Gastroesophageal sphincter (tissue), 4 donors: ENCODE measurements at regions not wholly inside any gene's neighbourhood (a gene's known extent, or its start where the extent isn't known, plus 50 kb on each side); places are given as distances from the start of the nearest gene placed in this dataset.

Experiments used
- ATAC-seq: fragments of 150-250 bp; one replicate; pipeline ENCODE4 v1.9.1; 2016; ENCODE audit warnings: mild to moderate bottlenecking, moderate library complexity
- H3K27ac ChIP-seq, 4 donors: fragments of 200-600 bp; sonication (generic) in 3 of 4; 1 replicate in 3 of 4; 2 replicates in 1 of 4; pipeline ENCODE4 v1.5.1; 2016 to 2019
- H3K27me3 ChIP-seq: fragments of 200-600 bp; sonication (generic); one replicate; pipeline ENCODE4 v1.5.1; 2019
- H3K36me3 ChIP-seq, 2 donors: fragments of 200-600 bp; sonication (generic); one replicate each; pipeline ENCODE4 v1.5.1; 2019; ENCODE audit warnings: control low read depth in 1 of 2
- H3K4me1 ChIP-seq, 3 donors: fragments of 200-600 bp; sonication (generic); 1 replicate in 2 of 3; 2 replicates in 1 of 3; pipeline ENCODE4 v1.5.1; 2016 to 2019; ENCODE audit warnings: control low read depth in 2 of 3
- H3K4me3 ChIP-seq, 2 donors: fragments of 200-600 bp; sonication (generic); one replicate each; pipeline ENCODE4 v1.5.1; 2019; ENCODE audit warnings: mild to moderate bottlenecking in 1 of 2, moderate library complexity in 1 of 2
- H3K9me3 ChIP-seq, 3 donors: fragments of 200-600 bp; sonication (generic); one replicate each; pipeline ENCODE4 v1.5.1; 2017 to 2019; ENCODE audit warnings: control low read depth in 2 of 3
- EP300 ChIP-seq: sonication (generic); formaldehyde crosslinking; IDR thresholded peaks from one replicate; pipeline ENCODE4 v1.6.1; 2017; ENCODE audit warnings: antibody characterized with exemption, mild to moderate bottlenecking
- POLR2A ChIP-seq, 2 donors: fragments of 450-650 bp; IDR thresholded peaks; one replicate each; pipeline ENCODE4 v1.6.1; 2017; ENCODE audit warnings: antibody characterized with exemption in 2 of 2, mild to moderate bottlenecking in 2 of 2, moderate library complexity in 1 of 2
- POLR2AphosphoS5 ChIP-seq: sonication (generic); formaldehyde crosslinking; IDR thresholded peaks from one replicate; pipeline ENCODE4 v1.6.1; 2017; ENCODE audit warnings: antibody characterized with exemption
- WGBS, 2 donors: methylation state at CpG; one replicate each; pipeline ENCODE4 v1.1.5; 2018; ENCODE audit warnings: low coverage in 1 of 2; 5-methylcytosine and 5-hydroxymethylcytosine counted together
- TF ChIP-seq, protein P1 (sequence below), 4 experiments: fragments of 200-600 bp in 2 of 4; fragments of 450-650 bp in 2 of 4; sonication (generic) in 1 of 4; IDR thresholded peaks; one replicate each; pipeline ENCODE4 v1.5.1; 2017 to 2019; ENCODE audit warnings: antibody characterized with exemption in 4 of 4, mild to moderate bottlenecking in 2 of 4, moderate library complexity in 2 of 4

DNA sequence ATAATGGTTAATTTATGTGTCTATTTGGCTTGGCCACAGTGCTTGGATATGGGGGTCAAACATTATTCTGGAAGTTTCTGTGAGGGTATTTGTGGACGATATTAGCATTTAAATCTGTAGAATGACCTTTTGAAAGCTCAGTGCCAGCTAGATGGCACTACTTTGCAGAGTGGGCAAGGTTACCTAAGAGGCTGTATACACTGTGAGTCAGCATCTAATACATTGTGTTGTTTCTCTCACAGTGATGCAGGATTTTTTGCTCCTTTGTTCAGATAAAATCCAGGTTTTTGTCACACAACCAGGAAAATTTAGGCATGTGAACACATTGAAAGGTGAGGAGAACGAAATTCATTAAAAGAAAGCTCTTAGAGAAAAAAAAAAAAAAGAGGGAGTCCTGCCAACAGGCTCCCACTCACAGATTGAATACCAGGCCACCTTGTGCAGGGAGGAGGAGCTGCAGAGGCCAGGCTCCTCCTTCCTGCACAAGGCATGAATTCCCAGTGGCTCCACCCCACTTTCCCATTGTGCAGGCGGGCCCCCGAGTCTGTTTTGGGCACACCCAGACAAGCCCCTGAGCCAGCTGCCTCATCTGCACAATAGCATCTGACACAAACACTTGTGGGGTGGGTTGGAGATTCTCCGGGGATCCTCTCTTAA, 551.0 kb upstream of the ATXN8OS start:
- 63 to 88% methylated on average over 1 to 2 of the region's 5 CpGs for WGBS, 2 donors
- TF ChIP-seq POLR2AphosphoS5 = no peak
- no peak for TF ChIP-seq POLR2A (IDR thresholded peaks at IDR 0.05)
- TF ChIP-seq EP300 = no peak
- TF ChIP-seq, protein P1, sequence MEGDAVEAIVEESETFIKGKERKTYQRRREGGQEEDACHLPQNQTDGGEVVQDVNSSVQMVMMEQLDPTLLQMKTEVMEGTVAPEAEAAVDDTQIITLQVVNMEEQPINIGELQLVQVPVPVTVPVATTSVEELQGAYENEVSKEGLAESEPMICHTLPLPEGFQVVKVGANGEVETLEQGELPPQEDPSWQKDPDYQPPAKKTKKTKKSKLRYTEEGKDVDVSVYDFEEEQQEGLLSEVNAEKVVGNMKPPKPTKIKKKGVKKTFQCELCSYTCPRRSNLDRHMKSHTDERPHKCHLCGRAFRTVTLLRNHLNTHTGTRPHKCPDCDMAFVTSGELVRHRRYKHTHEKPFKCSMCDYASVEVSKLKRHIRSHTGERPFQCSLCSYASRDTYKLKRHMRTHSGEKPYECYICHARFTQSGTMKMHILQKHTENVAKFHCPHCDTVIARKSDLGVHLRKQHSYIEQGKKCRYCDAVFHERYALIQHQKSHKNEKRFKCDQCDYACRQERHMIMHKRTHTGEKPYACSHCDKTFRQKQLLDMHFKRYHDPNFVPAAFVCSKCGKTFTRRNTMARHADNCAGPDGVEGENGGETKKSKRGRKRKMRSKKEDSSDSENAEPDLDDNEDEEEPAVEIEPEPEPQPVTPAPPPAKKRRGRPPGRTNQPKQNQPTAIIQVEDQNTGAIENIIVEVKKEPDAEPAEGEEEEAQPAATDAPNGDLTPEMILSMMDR (IDR thresholded peaks at IDR 0.05) = no peak
- Histone ChIP-seq H3K27ac (no peak overlapping the region), H3K27me3 (no peaks in the 10 kb centered on the region), H3K4me1 (no peaks in the 10 kb centered on the region), H3K36me3 (no peaks in the 10 kb centered on the region), H3K9me3 (no peaks in the 10 kb centered on the region), H3K4me3 (no peak overlapping the region)
- ATAC-seq = no peak

DNA sequence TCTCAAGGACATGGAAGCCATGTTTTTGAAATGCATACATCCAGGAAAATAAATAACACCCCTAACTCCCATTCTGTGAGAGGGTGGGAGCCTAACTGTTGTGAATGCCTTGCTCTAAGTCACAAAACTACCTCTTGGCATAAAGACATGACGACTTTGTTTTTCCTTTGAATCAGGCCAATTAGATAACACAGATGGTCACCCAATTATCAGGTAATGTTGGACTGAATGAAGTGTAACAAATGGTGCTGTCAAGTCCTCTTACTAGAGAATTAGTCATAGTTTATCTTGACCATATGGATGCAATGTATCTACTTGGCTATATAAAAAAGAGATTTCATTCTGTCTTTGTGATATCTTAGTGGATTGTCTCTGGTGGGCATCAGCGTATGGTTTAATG, 553.6 kb upstream of the ATXN8OS start:
- TF ChIP-seq POLR2A (IDR thresholded peaks at IDR 0.05) (no peak), POLR2AphosphoS5 (no peak), EP300 (no peak)
- TF ChIP-seq, protein P1 (IDR thresholded peaks at IDR 0.05) = no peak
- Histone ChIP-seq H3K9me3 (no peaks in the 10 kb centered on the region), H3K36me3 (no peaks in the 10 kb centered on the region), H3K27ac (no peak overlapping the region), H3K4me3 (no peak overlapping the region), H3K27me3 (no peaks in the 10 kb centered on the region), H3K4me1 (no peaks in the 10 kb centered on the region)
- no peak for ATAC-seq
- 70 to 73% methylated on average over 2 of the region's 2 CpGs for WGBS, 2 donors

DNA sequence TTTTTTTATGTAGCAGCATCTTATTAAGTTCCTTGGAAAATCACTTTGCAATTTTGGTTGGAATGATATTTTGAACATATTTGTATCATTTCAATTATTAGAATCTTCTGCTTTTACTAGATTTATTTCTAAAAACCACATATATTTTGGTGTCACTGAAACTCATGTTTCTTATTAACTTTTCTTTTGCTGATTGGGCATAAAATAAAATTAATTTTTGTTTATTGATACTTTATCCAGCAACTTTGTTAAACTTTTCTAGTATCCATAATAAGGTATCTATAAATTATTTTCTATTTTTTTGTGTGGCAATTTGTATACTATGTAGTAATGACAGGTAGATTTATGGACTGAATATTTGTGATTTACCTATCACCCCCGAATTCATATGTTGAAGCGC, 556.4 kb upstream of the ATXN8OS start:
- Histone ChIP-seq H3K27me3 (no peaks in the 10 kb centered on the region), H3K27ac (no peak overlapping the region), H3K4me1 (no peaks in the 10 kb centered on the region), H3K9me3 (no peaks in the 10 kb centered on the region), H3K4me3 (no peak overlapping the region), H3K36me3 (no peaks in the 10 kb centered on the region)
- WGBS, 2 donors = 77 to 100% methylated on average over 1 to 2 of the region's 2 CpGs
- no peak for TF ChIP-seq POLR2A (IDR thresholded peaks at IDR 0.05)
- TF ChIP-seq, protein P1 (IDR thresholded peaks at IDR 0.05) = no peak
- TF ChIP-seq POLR2AphosphoS5 = no peak
- TF ChIP-seq EP300 = no peak
- no peak for ATAC-seq

DNA sequence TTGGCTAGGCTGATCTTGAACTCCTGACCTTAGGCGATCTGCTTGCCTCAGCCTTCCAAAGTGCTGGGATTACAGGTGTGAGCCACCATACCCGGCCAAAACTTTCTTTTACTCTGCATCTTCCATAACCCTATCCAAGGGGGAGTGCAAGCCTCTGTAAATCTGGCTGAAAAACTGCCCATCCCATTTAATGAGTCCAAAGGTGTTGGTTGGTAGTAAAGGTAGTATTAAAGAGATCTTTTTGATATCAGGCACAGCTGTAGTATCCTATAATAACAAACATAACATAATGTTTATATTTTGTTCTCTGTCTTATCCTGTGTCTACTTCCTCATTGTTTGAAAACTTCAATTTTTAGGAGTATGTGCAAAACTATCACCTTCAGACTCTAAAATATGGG, 559.8 kb upstream of the ATXN8OS start:
- H3K4me3 ChIP-seq = no peak overlapping the region
- no peaks in the 10 kb centered on the region for H3K27me3 ChIP-seq
- WGBS, 2 donors = 85 to 100% methylated on average over 2 of the region's 2 CpGs
- no peak overlapping the region for H3K27ac ChIP-seq
- no peaks in the 10 kb centered on the region for H3K4me1 ChIP-seq
- H3K9me3 ChIP-seq = no peaks in the 10 kb centered on the region
- TF ChIP-seq, protein P1 (IDR thresholded peaks at IDR 0.05) = no peak
- no peak for ATAC-seq
- no peaks in the 10 kb centered on the region for H3K36me3 ChIP-seq

DNA sequence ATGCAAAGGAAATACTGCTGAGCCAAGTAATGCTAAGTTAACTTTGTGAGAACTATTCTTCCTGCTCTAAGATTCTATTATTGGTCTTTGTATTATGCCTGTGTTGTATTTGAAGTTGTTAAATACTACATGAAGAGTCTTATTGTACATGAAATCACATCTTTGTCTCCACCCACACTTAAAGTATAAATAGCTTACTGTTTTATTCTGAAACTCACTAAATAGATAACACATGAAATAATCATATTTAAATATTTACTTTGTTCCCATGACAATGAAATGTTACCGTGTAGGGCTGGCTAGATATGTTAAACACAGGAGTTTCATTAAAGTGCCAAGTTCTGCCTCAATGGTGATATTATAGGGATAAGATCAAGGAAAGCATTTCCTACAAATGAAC, 562.1 kb upstream of the ATXN8OS start:
- no peaks in the 10 kb centered on the region for H3K36me3 ChIP-seq
- TF ChIP-seq EP300 (no peak), POLR2A (IDR thresholded peaks at IDR 0.05) (no peak), POLR2AphosphoS5 (no peak)
- TF ChIP-seq, protein P1 (IDR thresholded peaks at IDR 0.05) = no peak
- no peak overlapping the region for H3K4me3 ChIP-seq
- H3K4me1 ChIP-seq = no peaks in the 10 kb centered on the region
- ATAC-seq = no peak
- no peak overlapping the region for H3K27ac ChIP-seq
- WGBS, 2 donors = 0% methylated on average over 1 of the region's 1 CpG
- no peaks in the 10 kb centered on the region for H3K27me3 ChIP-seq
- no peaks in the 10 kb centered on the region for H3K9me3 ChIP-seq
